ENCODE measurements at regions not wholly inside any gene's neighbourhood (a gene's known extent, or its start where the extent isn't known, plus 50 kb on each side); places are given as distances from the start of the nearest gene placed in this dataset.

- intact Hi-C loops (cut with DNase I; ENCODE audit: low total_unique reads), result no loop called here
- no peaks in the 10 kb centered on the region for H3K4me1 ChIP-seq
- TF ChIP-seq POLR2A (IDR thresholded peaks at IDR 0.05) (no peak), CTCF (IDR thresholded peaks at IDR 0.05) (no peak), POLR2AphosphoS5 (IDR thresholded peaks at IDR 0.05) (no peak)
- no peaks in the 10 kb centered on the region for H3K27me3 ChIP-seq
- no peaks in the 10 kb centered on the region for H3K9me3 ChIP-seq
- H3K4me3 ChIP-seq, result no peak overlapping the region
- H3K36me3 ChIP-seq, result no peaks in the 10 kb centered on the region
- no peak overlapping the region for H3K27ac ChIP-seq
- no peak for DNase-seq (ENCODE audit: low spot score in 2 of 2)
Measured at GRCh38 chr16:47881574-47881973, 274.2 kb downstream of the ABCC12 start.

- Histone ChIP-seq H3K4me3 (no peak overlapping the region), H3K4me1 (no peaks in the 10 kb centered on the region), H3K27ac (no peak overlapping the region), H3K36me3 (no peaks in the 10 kb centered on the region), H3K27me3 (no peaks in the 10 kb centered on the region), H3K9me3 (no peaks in the 10 kb centered on the region)
- intact Hi-C loops (cut with DNase I; ENCODE audit: low total_unique reads), result no loop called here
- TF ChIP-seq CTCF (IDR thresholded peaks at IDR 0.05) (no peak), POLR2A (IDR thresholded peaks at IDR 0.05) (no peak), POLR2AphosphoS5 (IDR thresholded peaks at IDR 0.05) (no peak)
- no peak for DNase-seq (ENCODE audit: low spot score in 2 of 2)
Measured at GRCh38 chr16:47880653-47881052, 275.1 kb downstream of the ABCC12 start.

- no peak for TF ChIP-seq CTCF (IDR thresholded peaks at IDR 0.05)
- TF ChIP-seq POLR2AphosphoS5 (IDR thresholded peaks at IDR 0.05), result no peak
- no peak for TF ChIP-seq POLR2A (IDR thresholded peaks at IDR 0.05)
- Histone ChIP-seq H3K27ac (no peak overlapping the region), H3K27me3 (no peaks in the 10 kb centered on the region), H3K4me3 (no peak overlapping the region), H3K9me3 (no peaks in the 10 kb centered on the region), H3K4me1 (no peaks in the 10 kb centered on the region), H3K36me3 (no peaks in the 10 kb centered on the region)
- DNase-seq (ENCODE audit: low spot score in 2 of 2), result no peak
- intact Hi-C loops (cut with DNase I; ENCODE audit: low total_unique reads), result no loop called here
Measured at GRCh38 chr16:47877166-47877565, 278.6 kb downstream of the ABCC12 start.

GRCh38 chr16:47876511-47876910 lies 279.3 kb downstream of the ABCC12 start:
- intact Hi-C loops (cut with DNase I; ENCODE audit: low total_unique reads), result no loop called here
- Histone ChIP-seq H3K9me3 (no peaks in the 10 kb centered on the region), H3K27me3 (no peaks in the 10 kb centered on the region), H3K4me3 (no peak overlapping the region), H3K36me3 (no peaks in the 10 kb centered on the region), H3K4me1 (no peaks in the 10 kb centered on the region), H3K27ac (no peak overlapping the region)
- no peak for DNase-seq (ENCODE audit: low spot score in 2 of 2)
- TF ChIP-seq POLR2A (IDR thresholded peaks at IDR 0.05), result no peak

- H3K27me3 ChIP-seq, result no peaks in the 10 kb centered on the region
- no peaks in the 10 kb centered on the region for H3K4me1 ChIP-seq
- no peak overlapping the region for H3K27ac ChIP-seq
- intact Hi-C loops (cut with DNase I; ENCODE audit: low total_unique reads), result no loop called here
- no peaks in the 10 kb centered on the region for H3K9me3 ChIP-seq
- DNase-seq (ENCODE audit: low spot score in 2 of 2), result no peak
- H3K36me3 ChIP-seq, result no peaks in the 10 kb centered on the region
- TF ChIP-seq CTCF (IDR thresholded peaks at IDR 0.05), result no peak
- no peak for TF ChIP-seq POLR2A (IDR thresholded peaks at IDR 0.05)
- no peak for TF ChIP-seq POLR2AphosphoS5 (IDR thresholded peaks at IDR 0.05)
- no peak overlapping the region for H3K4me3 ChIP-seq
Measured at GRCh38 chr16:47873434-47873833, 282.4 kb downstream of the ABCC12 start.

GRCh38 chr16:47872225-47872624 lies 283.6 kb downstream of the ABCC12 start:
- H3K4me3 ChIP-seq, result no peak overlapping the region
- intact Hi-C loops (cut with DNase I; ENCODE audit: low total_unique reads), result no loop called here
- TF ChIP-seq POLR2A (IDR thresholded peaks at IDR 0.05), result no peak
- no peak for TF ChIP-seq POLR2AphosphoS5 (IDR thresholded peaks at IDR 0.05)
- TF ChIP-seq CTCF (IDR thresholded peaks at IDR 0.05), result no peak
- no peaks in the 10 kb centered on the region for H3K9me3 ChIP-seq
- H3K36me3 ChIP-seq, result no peaks in the 10 kb centered on the region
- no peaks in the 10 kb centered on the region for H3K4me1 ChIP-seq
- H3K27me3 ChIP-seq, result no peaks in the 10 kb centered on the region
- DNase-seq (ENCODE audit: low spot score in 2 of 2), result no peak
- H3K27ac ChIP-seq, result no peak overlapping the region
